Liver (tissue), 8 donors: ENCODE measurements at regions not wholly inside any gene's neighbourhood (a gene's known extent, or its start where the extent isn't known, plus 50 kb on each side); places are given as distances from the start of the nearest gene placed in this dataset.

ENCODE experiments used
- DNase-seq: peaks from one replicate; pipeline ENCODE4 v3.0.0-alpha.2; 2017; ENCODE audit warnings: low spot score
- H3K27ac ChIP-seq, 2 donors: one replicate each; pipeline ENCODE4 v1.7.0; 2013; ENCODE audit warnings: inconsistent platforms in 2 of 2, low read length in 2 of 2, control low read depth in 1 of 2, low read depth in 1 of 2, mild to moderate bottlenecking in 1 of 2
- H3K27me3 ChIP-seq, 4 donors: one replicate each; pipeline versions ENCODE4 v1.6.1 to v1.7.0; 2013; ENCODE audit warnings: low read length in 3 of 4, inconsistent platforms in 1 of 4, mild to moderate bottlenecking in 1 of 4, moderate library complexity in 1 of 4; ENCODE audit not compliant: control insufficient read depth in 4 of 4, insufficient read depth in 4 of 4
- H3K36me3 ChIP-seq, 4 donors: one replicate each; pipeline versions ENCODE4 v1.6.1 to v1.7.0; 2013; ENCODE audit warnings: low read length in 3 of 4, mild to moderate bottlenecking in 3 of 4, low read depth in 1 of 4, moderate library complexity in 1 of 4; ENCODE audit not compliant: control insufficient read depth in 4 of 4, insufficient read depth in 3 of 4
- H3K4me1 ChIP-seq, 4 donors: one replicate each; pipeline versions ENCODE4 v1.6.1 to v1.7.0; 2013; ENCODE audit warnings: low read length in 3 of 4, mild to moderate bottlenecking in 3 of 4, moderate library complexity in 1 of 4; ENCODE audit not compliant: control insufficient read depth in 4 of 4, insufficient read depth in 4 of 4
- H3K4me3 ChIP-seq, 3 donors: one replicate each; pipeline versions ENCODE4 v1.6.1 to v1.7.0; 2013; ENCODE audit warnings: low read length in 3 of 3, control low read depth in 1 of 3, low read depth in 1 of 3, mild to moderate bottlenecking in 1 of 3
- H3K9ac ChIP-seq, 2 donors: one replicate each; pipeline ENCODE4 v1.7.0; 2013; ENCODE audit warnings: low read length in 2 of 2, mild to moderate bottlenecking in 2 of 2, moderate library complexity in 2 of 2, control low read depth in 1 of 2, low read depth in 1 of 2
- H3K9me3 ChIP-seq, 4 donors: one replicate each; pipeline versions ENCODE4 v1.6.1 to v1.7.0; 2013; ENCODE audit warnings: low read length in 3 of 4; ENCODE audit not compliant: control insufficient read depth in 4 of 4
- EGR1 ChIP-seq, 2 donors: IDR thresholded peaks; 2 replicates each; pipeline ENCODE4 v1.6.1; 2016 to 2018; ENCODE audit warnings: antibody characterized with exemption in 2 of 2, low read depth in 2 of 2
- FOXA1 ChIP-seq: IDR thresholded peaks from 2 replicates; pipeline ENCODE4 v1.6.1; 2016; ENCODE audit warnings: antibody characterized with exemption
- FOXA2 ChIP-seq: IDR thresholded peaks from 2 replicates; pipeline ENCODE4 v1.6.1; 2016; ENCODE audit warnings: antibody characterized with exemption
- GABPA ChIP-seq, 2 donors: IDR thresholded peaks in 1 of 2; conservative IDR thresholded peaks in 1 of 2; 2 replicates each; pipeline ENCODE4 v1.6.1; 2016; ENCODE audit warnings: antibody characterized with exemption in 2 of 2, mild to moderate bottlenecking in 1 of 2, moderate library complexity in 1 of 2
- HNF4A ChIP-seq, 2 donors: conservative IDR thresholded peaks; 2 replicates each; pipeline ENCODE4 v1.6.1; 2016; ENCODE audit warnings: antibody characterized with exemption in 2 of 2, mild to moderate bottlenecking in 2 of 2
- HNF4G ChIP-seq: IDR thresholded peaks from 2 replicates; pipeline ENCODE4 v1.6.1; 2016; ENCODE audit warnings: antibody characterized with exemption
- JUND ChIP-seq, 2 donors: IDR thresholded peaks; 2 replicates each; pipeline ENCODE4 v1.6.1; 2016; ENCODE audit warnings: antibody characterized with exemption in 2 of 2
- NR2F2 ChIP-seq: IDR thresholded peaks from 2 replicates; pipeline ENCODE4 v1.6.1; 2016; ENCODE audit warnings: antibody characterized with exemption
- RAD21 ChIP-seq, 2 donors: IDR thresholded peaks; 2 replicates each; pipeline ENCODE4 v1.6.1; 2016; ENCODE audit warnings: antibody characterized with exemption in 2 of 2, mild to moderate bottlenecking in 2 of 2
- RXRA ChIP-seq, 2 donors: IDR thresholded peaks; 2 replicates each; pipeline ENCODE4 v1.6.1; 2017 to 2018; ENCODE audit warnings: antibody characterized with exemption in 2 of 2, mild to moderate bottlenecking in 1 of 2
- SP1 ChIP-seq: IDR thresholded peaks from 2 replicates; pipeline ENCODE4 v1.6.1; 2018; ENCODE audit warnings: antibody characterized with exemption, mild to moderate bottlenecking
- TAF1 ChIP-seq: conservative IDR thresholded peaks from 2 replicates; pipeline ENCODE4 v1.6.1; 2016; ENCODE audit warnings: antibody characterized with exemption, mild to moderate bottlenecking
- YY1 ChIP-seq: IDR thresholded peaks from 2 replicates; pipeline ENCODE4 v1.6.1; 2016; ENCODE audit warnings: antibody characterized with exemption, mild to moderate bottlenecking
- WGBS: extraction: QIAGEN DNeasy Blood & Tissue Kit; methylation state at CpG from one replicate; pipeline ENCODE4 v1.1.7; 2013; 5-methylcytosine and 5-hydroxymethylcytosine counted together
- TF ChIP-seq, protein P1 (sequence below): IDR thresholded peaks from 2 replicates; pipeline ENCODE4 v1.6.1; 2016; ENCODE audit warnings: antibody characterized with exemption
- TF ChIP-seq, protein P2 (sequence below): fragments of 150-350 bp; IDR thresholded peaks from 2 replicates; pipeline ENCODE4 v1.5.1; 2017; ENCODE audit warnings: improper control_type of control experiment, low read depth, low read length; ENCODE audit not compliant: missing input control
- TF ChIP-seq, protein P3 (sequence below): IDR thresholded peaks from 2 replicates; pipeline ENCODE4 v1.6.1; 2016; ENCODE audit warnings: antibody characterized with exemption
- TF ChIP-seq, protein P4 (sequence below): IDR thresholded peaks from 2 replicates; pipeline ENCODE4 v1.6.1; 2016; ENCODE audit warnings: antibody characterized with exemption
- TF ChIP-seq, protein P5 (sequence below): IDR thresholded peaks from 2 replicates; pipeline ENCODE4 v1.6.1; 2016; ENCODE audit warnings: antibody characterized with exemption, mild to moderate bottlenecking
- donor health status: healthy.
- donor health status: healthy.
- donor health status: healthy.
- donor health status: healthy.
- donor health status: healthy.

DNA sequence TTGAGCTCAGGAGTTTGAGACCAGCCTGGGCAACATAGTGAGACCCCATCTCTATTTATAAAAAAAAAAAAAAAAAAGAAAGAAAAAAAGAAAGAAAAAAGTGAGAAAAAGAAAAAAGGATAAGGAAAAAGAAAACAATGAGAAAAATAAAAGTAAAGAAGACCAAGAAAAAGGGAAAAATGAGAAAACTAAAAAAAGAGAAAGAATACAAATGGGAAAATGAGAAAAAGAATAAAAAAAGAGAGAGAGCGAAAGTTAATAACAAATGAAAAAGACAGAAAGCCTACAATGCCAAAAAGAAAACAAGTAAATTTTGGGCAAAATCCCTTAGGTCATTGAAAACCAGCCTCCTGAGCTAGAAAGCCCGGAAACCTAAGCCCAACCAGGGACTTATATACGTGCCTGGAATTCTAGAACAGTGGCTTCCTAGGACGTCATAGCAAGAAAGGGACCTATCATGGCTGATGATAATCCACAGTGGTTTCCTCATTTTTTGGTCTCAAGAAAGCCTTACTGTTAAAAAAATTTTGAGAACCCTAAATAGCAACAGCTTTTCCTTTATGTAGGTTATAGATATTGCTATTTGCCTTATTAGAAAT, 131.7 kb upstream of the CLINT1 start:
- 95% methylated on average over 4 of the region's 4 CpGs for WGBS
- Histone ChIP-seq H3K27ac (no peak overlapping the region), H3K36me3 (no peaks in the 10 kb centered on the region), H3K9me3 (no peaks in the 10 kb centered on the region), H3K9ac (no peak overlapping the region), H3K4me3 (no peak overlapping the region), H3K4me1 (peaks cover 0 to 3% (median 1%) of the 10 kb centered on the region in 4 donors), H3K27me3 (no peaks in the 10 kb centered on the region)
- no peak for TF ChIP-seq GABPA (IDR thresholded peaks at IDR 0.05 in 1 of 2, conservative IDR thresholded peaks at IDR 0.05 in 1 of 2)
- no peak for TF ChIP-seq JUND (IDR thresholded peaks at IDR 0.05)
- no peak for TF ChIP-seq NR2F2
- TF ChIP-seq HNF4A (conservative IDR thresholded peaks at IDR 0.05), result no peak
- TF ChIP-seq HNF4G, result no peak
- TF ChIP-seq SP1, result no peak
- TF ChIP-seq, protein P1, sequence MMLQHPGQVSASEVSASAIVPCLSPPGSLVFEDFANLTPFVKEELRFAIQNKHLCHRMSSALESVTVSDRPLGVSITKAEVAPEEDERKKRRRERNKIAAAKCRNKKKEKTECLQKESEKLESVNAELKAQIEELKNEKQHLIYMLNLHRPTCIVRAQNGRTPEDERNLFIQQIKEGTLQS, result no peak
- TF ChIP-seq TAF1, result no peak
- TF ChIP-seq, protein P2, sequence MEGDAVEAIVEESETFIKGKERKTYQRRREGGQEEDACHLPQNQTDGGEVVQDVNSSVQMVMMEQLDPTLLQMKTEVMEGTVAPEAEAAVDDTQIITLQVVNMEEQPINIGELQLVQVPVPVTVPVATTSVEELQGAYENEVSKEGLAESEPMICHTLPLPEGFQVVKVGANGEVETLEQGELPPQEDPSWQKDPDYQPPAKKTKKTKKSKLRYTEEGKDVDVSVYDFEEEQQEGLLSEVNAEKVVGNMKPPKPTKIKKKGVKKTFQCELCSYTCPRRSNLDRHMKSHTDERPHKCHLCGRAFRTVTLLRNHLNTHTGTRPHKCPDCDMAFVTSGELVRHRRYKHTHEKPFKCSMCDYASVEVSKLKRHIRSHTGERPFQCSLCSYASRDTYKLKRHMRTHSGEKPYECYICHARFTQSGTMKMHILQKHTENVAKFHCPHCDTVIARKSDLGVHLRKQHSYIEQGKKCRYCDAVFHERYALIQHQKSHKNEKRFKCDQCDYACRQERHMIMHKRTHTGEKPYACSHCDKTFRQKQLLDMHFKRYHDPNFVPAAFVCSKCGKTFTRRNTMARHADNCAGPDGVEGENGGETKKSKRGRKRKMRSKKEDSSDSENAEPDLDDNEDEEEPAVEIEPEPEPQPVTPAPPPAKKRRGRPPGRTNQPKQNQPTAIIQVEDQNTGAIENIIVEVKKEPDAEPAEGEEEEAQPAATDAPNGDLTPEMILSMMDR, result no peak
- TF ChIP-seq, protein P3, sequence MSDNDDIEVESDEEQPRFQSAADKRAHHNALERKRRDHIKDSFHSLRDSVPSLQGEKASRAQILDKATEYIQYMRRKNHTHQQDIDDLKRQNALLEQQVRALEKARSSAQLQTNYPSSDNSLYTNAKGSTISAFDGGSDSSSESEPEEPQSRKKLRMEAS, result no peak
- no peak for TF ChIP-seq FOXA2
- TF ChIP-seq EGR1 (IDR thresholded peaks at IDR 0.05; ENCODE audit: low read depth in 2 of 2), result no peak
- no peak for TF ChIP-seq FOXA1
- no peak for TF ChIP-seq RXRA (IDR thresholded peaks at IDR 0.05)
- TF ChIP-seq YY1, result no peak
- no peak for TF ChIP-seq RAD21 (IDR thresholded peaks at IDR 0.05)
- TF ChIP-seq, protein P4, sequence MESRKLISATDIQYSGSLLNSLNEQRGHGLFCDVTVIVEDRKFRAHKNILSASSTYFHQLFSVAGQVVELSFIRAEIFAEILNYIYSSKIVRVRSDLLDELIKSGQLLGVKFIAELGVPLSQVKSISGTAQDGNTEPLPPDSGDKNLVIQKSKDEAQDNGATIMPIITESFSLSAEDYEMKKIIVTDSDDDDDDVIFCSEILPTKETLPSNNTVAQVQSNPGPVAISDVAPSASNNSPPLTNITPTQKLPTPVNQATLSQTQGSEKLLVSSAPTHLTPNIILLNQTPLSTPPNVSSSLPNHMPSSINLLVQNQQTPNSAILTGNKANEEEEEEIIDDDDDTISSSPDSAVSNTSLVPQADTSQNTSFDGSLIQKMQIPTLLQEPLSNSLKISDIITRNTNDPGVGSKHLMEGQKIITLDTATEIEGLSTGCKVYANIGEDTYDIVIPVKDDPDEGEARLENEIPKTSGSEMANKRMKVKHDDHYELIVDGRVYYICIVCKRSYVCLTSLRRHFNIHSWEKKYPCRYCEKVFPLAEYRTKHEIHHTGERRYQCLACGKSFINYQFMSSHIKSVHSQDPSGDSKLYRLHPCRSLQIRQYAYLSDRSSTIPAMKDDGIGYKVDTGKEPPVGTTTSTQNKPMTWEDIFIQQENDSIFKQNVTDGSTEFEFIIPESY, result no peak
- TF ChIP-seq, protein P5, sequence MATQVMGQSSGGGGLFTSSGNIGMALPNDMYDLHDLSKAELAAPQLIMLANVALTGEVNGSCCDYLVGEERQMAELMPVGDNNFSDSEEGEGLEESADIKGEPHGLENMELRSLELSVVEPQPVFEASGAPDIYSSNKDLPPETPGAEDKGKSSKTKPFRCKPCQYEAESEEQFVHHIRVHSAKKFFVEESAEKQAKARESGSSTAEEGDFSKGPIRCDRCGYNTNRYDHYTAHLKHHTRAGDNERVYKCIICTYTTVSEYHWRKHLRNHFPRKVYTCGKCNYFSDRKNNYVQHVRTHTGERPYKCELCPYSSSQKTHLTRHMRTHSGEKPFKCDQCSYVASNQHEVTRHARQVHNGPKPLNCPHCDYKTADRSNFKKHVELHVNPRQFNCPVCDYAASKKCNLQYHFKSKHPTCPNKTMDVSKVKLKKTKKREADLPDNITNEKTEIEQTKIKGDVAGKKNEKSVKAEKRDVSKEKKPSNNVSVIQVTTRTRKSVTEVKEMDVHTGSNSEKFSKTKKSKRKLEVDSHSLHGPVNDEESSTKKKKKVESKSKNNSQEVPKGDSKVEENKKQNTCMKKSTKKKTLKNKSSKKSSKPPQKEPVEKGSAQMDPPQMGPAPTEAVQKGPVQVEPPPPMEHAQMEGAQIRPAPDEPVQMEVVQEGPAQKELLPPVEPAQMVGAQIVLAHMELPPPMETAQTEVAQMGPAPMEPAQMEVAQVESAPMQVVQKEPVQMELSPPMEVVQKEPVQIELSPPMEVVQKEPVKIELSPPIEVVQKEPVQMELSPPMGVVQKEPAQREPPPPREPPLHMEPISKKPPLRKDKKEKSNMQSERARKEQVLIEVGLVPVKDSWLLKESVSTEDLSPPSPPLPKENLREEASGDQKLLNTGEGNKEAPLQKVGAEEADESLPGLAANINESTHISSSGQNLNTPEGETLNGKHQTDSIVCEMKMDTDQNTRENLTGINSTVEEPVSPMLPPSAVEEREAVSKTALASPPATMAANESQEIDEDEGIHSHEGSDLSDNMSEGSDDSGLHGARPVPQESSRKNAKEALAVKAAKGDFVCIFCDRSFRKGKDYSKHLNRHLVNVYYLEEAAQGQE, result no peak
- no peak for DNase-seq
